Stomach (tissue), 8 donors: ENCODE measurements at regions not wholly inside any gene's neighbourhood (a gene's known extent, or its start where the extent isn't known, plus 50 kb on each side); places are given as distances from the start of the nearest gene placed in this dataset.

Experiments used
- DNase-seq, 2 donors: peaks; one replicate each; pipeline versions ENCODE4 v3.0.0 to v3.0.0-alpha.2; 2013 to 2019
- H3K27ac ChIP-seq, 5 donors: fragments of 200-600 bp in 4 of 5; sonication (generic) in 4 of 5; one replicate each; pipeline ENCODE4 v1.5.1; 2013 to 2019; ENCODE audit warnings: mild to moderate bottlenecking in 1 of 5, moderate library complexity in 1 of 5
- H3K27me3 ChIP-seq, 3 donors: fragments of 200-600 bp; sonication (generic); one replicate each; pipeline ENCODE4 v1.5.1; 2017 to 2019; ENCODE audit warnings: mixed run types in 1 of 3
- H3K36me3 ChIP-seq, 4 donors: fragments of 200-600 bp; sonication (generic); 1 replicate in 3 of 4; 2 replicates in 1 of 4; pipeline ENCODE4 v1.5.1; 2016 to 2019
- H3K4me1 ChIP-seq, 4 donors: fragments of 200-600 bp; sonication (generic); one replicate each; pipeline ENCODE4 v1.5.1; 2016 to 2019
- H3K4me3 ChIP-seq, 4 donors: fragments of 200-600 bp; sonication (generic) in 3 of 4; one replicate each; pipeline ENCODE4 v1.5.1; 2016 to 2019; ENCODE audit warnings: mild to moderate bottlenecking in 1 of 4
- H3K9me3 ChIP-seq, 4 donors: fragments of 200-600 bp; sonication (generic); one replicate each; pipeline ENCODE4 v1.5.1; 2016 to 2019
- CTCF ChIP-seq, 7 experiments: fragments of 450-650 bp in 4 of 7; fragments of 200-600 bp in 3 of 7; sonication (generic) in 3 of 7; IDR thresholded peaks; one replicate each; pipeline ENCODE4 v1.5.1; 2016 to 2019; ENCODE audit warnings: antibody characterized with exemption in 7 of 7, control low read depth in 2 of 7, mild to moderate bottlenecking in 1 of 7
- EP300 ChIP-seq: sonication (generic); formaldehyde crosslinking; IDR thresholded peaks from one replicate; pipeline ENCODE4 v1.6.1; 2017; ENCODE audit warnings: antibody characterized with exemption
- POLR2A ChIP-seq, 4 donors: fragments of 450-650 bp; IDR thresholded peaks; one replicate each; pipeline ENCODE4 v1.6.1; 2016; ENCODE audit warnings: antibody characterized with exemption in 4 of 4, control low read depth in 2 of 4, mild to moderate bottlenecking in 1 of 4, moderate library complexity in 1 of 4
- POLR2AphosphoS5 ChIP-seq, 3 donors: sonication (generic); formaldehyde crosslinking; IDR thresholded peaks; one replicate each; pipeline ENCODE4 v1.6.1; 2016; ENCODE audit warnings: antibody characterized with exemption in 3 of 3
- WGBS, 5 donors: extraction: QIAGEN DNeasy Blood & Tissue Kit in 3 of 5; methylation state at CpG; one replicate each; pipeline versions ENCODE4 v1.1.5 to v1.1.7; 2013 to 2018; 5-methylcytosine and 5-hydroxymethylcytosine counted together
- intact Hi-C: fragments of 100-400 bp; cut with DNase I; formaldehyde crosslinking; loops from one replicate; pipeline ENCODE4 v1.15.1; 2023; ENCODE audit warnings: low total_unique reads
- donor health status: healthy with polysubstance abuse.
- donor health status: Bipolar disorder and iron deficiency.
- donor health status: healthy.

GRCh38 chr12:92000597-92000996 is 145.0 kb downstream of the BTG1 start:
- WGBS, 5 donors, result 63 to 87% (median 82%) methylated on average over 2 of the region's 2 CpGs
- DNase-seq, result no peak
- Histone ChIP-seq H3K27ac (no peak overlapping the region), H3K27me3 (no peaks in the 10 kb centered on the region), H3K36me3 (no peaks in the 10 kb centered on the region), H3K4me1 (peaks cover 0 to 21% (median 10%) of the 10 kb centered on the region in 4 donors), H3K4me3 (no peak overlapping the region), H3K9me3 (no peaks in the 10 kb centered on the region)
- TF ChIP-seq CTCF (IDR thresholded peaks at IDR 0.05) (no peak), POLR2AphosphoS5 (IDR thresholded peaks at IDR 0.05) (no peak), POLR2A (IDR thresholded peaks at IDR 0.05) (no peak), EP300 (no peak)
- intact Hi-C loops, result no loop called here

- intact Hi-C loops, result no loop called here
- no peaks in the 10 kb centered on the region for H3K9me3 ChIP-seq
- WGBS, 5 donors, result 98 to 100% (median 100%) methylated on average over 1 of the region's 1 CpG
- H3K4me1 ChIP-seq, result peaks cover 0 to 21% (median 10%) of the 10 kb centered on the region in 4 donors
- no peak overlapping the region for H3K27ac ChIP-seq
- no peak for TF ChIP-seq EP300
- no peak for TF ChIP-seq CTCF (IDR thresholded peaks at IDR 0.05)
- TF ChIP-seq POLR2AphosphoS5 (IDR thresholded peaks at IDR 0.05), result no peak
- no peak for TF ChIP-seq POLR2A (IDR thresholded peaks at IDR 0.05)
- H3K4me3 ChIP-seq, result no peak overlapping the region
- DNase-seq, result no peak
- no peaks in the 10 kb centered on the region for H3K36me3 ChIP-seq
- no peaks in the 10 kb centered on the region for H3K27me3 ChIP-seq
Measured at GRCh38 chr12:91999823-92000222, 145.8 kb downstream of the BTG1 start.

- 81 to 94% (median 88%) methylated on average over 2 of the region's 2 CpGs for WGBS, 5 donors
- Histone ChIP-seq H3K27ac (no peak overlapping the region), H3K9me3 (no peaks in the 10 kb centered on the region), H3K27me3 (no peaks in the 10 kb centered on the region), H3K4me1 (peaks cover 0 to 16% (median 7%) of the 10 kb centered on the region in 4 donors), H3K4me3 (no peak overlapping the region), H3K36me3 (no peaks in the 10 kb centered on the region)
- intact Hi-C loops, result no loop called here
- no peak for DNase-seq
- no peak for TF ChIP-seq POLR2AphosphoS5 (IDR thresholded peaks at IDR 0.05)
- TF ChIP-seq EP300, result no peak
- TF ChIP-seq CTCF (IDR thresholded peaks at IDR 0.05), result no peak
- TF ChIP-seq POLR2A (IDR thresholded peaks at IDR 0.05), result no peak
Measured at GRCh38 chr12:91998316-91998715, 147.3 kb downstream of the BTG1 start.

- Histone ChIP-seq H3K4me3 (no peak overlapping the region), H3K9me3 (no peaks in the 10 kb centered on the region), H3K27ac (no peak overlapping the region), H3K4me1 (no peaks in the 10 kb centered on the region), H3K27me3 (no peaks in the 10 kb centered on the region), H3K36me3 (no peaks in the 10 kb centered on the region)
- intact Hi-C loops, result no loop called here
- DNase-seq, result no peak
- TF ChIP-seq CTCF (IDR thresholded peaks at IDR 0.05) (no peak), POLR2AphosphoS5 (IDR thresholded peaks at IDR 0.05) (no peak), POLR2A (IDR thresholded peaks at IDR 0.05) (no peak), EP300 (no peak)
- WGBS, 5 donors, result 89 to 93% (median 89%) methylated on average over 5 of the region's 5 CpGs
Measured at GRCh38 chr12:91994208-91994797, 151.3 kb downstream of the BTG1 start.
